ENCODE measurements at regions not wholly inside any gene's neighbourhood (a gene's known extent, or its start where the extent isn't known, plus 50 kb on each side); places are given as distances from the start of the nearest gene placed in this dataset.

GRCh38 chr6:120411394-120411793 lies 922.9 kb downstream of the TBC1D32 start:
- Histone ChIP-seq H3K9me3 (no peaks in the 10 kb centered on the region), H3K36me3 (no peaks in the 10 kb centered on the region), H3K4me1 (no peaks in the 10 kb centered on the region), H3K27me3 (replicated peaks in 1 of 7) (no peaks in the 10 kb centered on the region), H3K4me3 (no peak overlapping the region), H3K27ac (no peak overlapping the region)
- DNase-seq = no peak
- TF ChIP-seq, protein P1, sequence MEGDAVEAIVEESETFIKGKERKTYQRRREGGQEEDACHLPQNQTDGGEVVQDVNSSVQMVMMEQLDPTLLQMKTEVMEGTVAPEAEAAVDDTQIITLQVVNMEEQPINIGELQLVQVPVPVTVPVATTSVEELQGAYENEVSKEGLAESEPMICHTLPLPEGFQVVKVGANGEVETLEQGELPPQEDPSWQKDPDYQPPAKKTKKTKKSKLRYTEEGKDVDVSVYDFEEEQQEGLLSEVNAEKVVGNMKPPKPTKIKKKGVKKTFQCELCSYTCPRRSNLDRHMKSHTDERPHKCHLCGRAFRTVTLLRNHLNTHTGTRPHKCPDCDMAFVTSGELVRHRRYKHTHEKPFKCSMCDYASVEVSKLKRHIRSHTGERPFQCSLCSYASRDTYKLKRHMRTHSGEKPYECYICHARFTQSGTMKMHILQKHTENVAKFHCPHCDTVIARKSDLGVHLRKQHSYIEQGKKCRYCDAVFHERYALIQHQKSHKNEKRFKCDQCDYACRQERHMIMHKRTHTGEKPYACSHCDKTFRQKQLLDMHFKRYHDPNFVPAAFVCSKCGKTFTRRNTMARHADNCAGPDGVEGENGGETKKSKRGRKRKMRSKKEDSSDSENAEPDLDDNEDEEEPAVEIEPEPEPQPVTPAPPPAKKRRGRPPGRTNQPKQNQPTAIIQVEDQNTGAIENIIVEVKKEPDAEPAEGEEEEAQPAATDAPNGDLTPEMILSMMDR (IDR thresholded peaks at IDR 0.05 in 8 of 11, conservative IDR thresholded peaks at IDR 0.05 in 3 of 11) = no peak
- TF ChIP-seq POLR2A (IDR thresholded peaks at IDR 0.05) (no peak), POLR2AphosphoS5 (IDR thresholded peaks at IDR 0.05) (no peak)
- intact Hi-C loops (cut with DNase I; ENCODE audit: low total_unique reads) = no loop called here
- 66 to 85% (median 73%) methylated on average over 3 of the region's 3 CpGs for WGBS, 5 donors

DNA sequence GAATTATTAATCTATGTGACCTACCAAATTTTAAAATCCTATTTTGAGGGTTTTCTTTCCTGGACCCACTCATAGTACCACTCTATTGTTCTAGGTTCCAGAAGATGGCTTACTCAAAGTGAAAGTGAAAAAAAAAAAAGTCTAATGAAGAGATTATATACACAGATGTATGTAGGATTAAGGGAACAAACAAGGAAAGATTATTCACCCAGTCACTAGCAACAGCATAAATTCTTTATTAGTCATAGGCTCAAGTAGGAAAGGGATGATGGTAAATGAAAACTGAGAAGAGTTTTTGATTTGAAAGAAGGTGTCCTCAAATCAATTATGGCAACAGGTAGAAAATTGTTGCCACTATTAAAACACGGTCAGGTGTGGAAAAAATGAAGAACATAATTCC lies 923.7 kb downstream of the TBC1D32 start:
- Histone ChIP-seq H3K4me1 (no peaks in the 10 kb centered on the region), H3K27me3 (replicated peaks in 1 of 7) (no peaks in the 10 kb centered on the region), H3K36me3 (no peaks in the 10 kb centered on the region), H3K9me3 (peaks cover 0 to 4% (median 0%) of the 10 kb centered on the region in 8 donors), H3K4me3 (no peak overlapping the region), H3K27ac (no peak overlapping the region)
- intact Hi-C loops (cut with DNase I; ENCODE audit: low total_unique reads) = no loop called here
- WGBS, 5 donors = 67 to 93% (median 88%) methylated on average over 1 of the region's 1 CpG
- DNase-seq = no peak
- TF ChIP-seq, protein P1 (IDR thresholded peaks at IDR 0.05 in 8 of 11, conservative IDR thresholded peaks at IDR 0.05 in 3 of 11) = no peak
- TF ChIP-seq POLR2A (IDR thresholded peaks at IDR 0.05) (no peak), POLR2AphosphoS5 (IDR thresholded peaks at IDR 0.05) (no peak)

DNA sequence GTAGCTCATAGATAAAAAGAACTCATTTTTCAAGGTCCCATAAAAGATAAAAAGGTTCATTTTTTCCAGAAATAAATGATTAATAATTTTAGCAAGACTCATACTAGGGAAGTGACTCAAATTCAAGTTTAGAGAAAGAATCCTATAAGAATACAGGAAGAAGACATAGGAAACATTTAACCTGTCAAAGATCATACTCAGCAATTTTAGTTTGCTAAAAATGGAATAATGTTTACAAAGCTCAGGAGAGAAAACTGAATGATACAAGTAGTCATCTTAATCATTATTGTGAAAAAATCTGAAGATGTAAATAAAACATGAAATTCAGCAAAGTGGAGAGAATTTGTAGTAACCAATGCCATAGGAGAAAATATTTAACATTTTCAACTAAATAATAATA lies 926.6 kb downstream of the TBC1D32 start:
- TF ChIP-seq, protein P1 (IDR thresholded peaks at IDR 0.05 in 8 of 11, conservative IDR thresholded peaks at IDR 0.05 in 3 of 11) = no peak
- no peak for TF ChIP-seq POLR2A (IDR thresholded peaks at IDR 0.05)
- TF ChIP-seq POLR2AphosphoS5 (IDR thresholded peaks at IDR 0.05) = no peak
- Histone ChIP-seq H3K4me3 (no peak overlapping the region), H3K27ac (no peak overlapping the region), H3K4me1 (no peaks in the 10 kb centered on the region), H3K27me3 (replicated peaks in 1 of 7) (no peaks in the 10 kb centered on the region), H3K36me3 (no peaks in the 10 kb centered on the region), H3K9me3 (peaks cover 0 to 14% (median 0%) of the 10 kb centered on the region in 8 donors)
- intact Hi-C loops (cut with DNase I; ENCODE audit: low total_unique reads) = no loop called here
- no peak for DNase-seq

GRCh38 chr6:120405947-120406346 lies 928.3 kb downstream of the TBC1D32 start:
- Histone ChIP-seq H3K4me3 (no peak overlapping the region), H3K27ac (no peak overlapping the region), H3K36me3 (no peaks in the 10 kb centered on the region), H3K9me3 (peaks cover 0 to 14% (median 0%) of the 10 kb centered on the region in 8 donors), H3K27me3 (replicated peaks in 1 of 7) (no peaks in the 10 kb centered on the region), H3K4me1 (no peaks in the 10 kb centered on the region)
- TF ChIP-seq POLR2A (IDR thresholded peaks at IDR 0.05) (no peak), POLR2AphosphoS5 (IDR thresholded peaks at IDR 0.05) (no peak)
- TF ChIP-seq, protein P1 (IDR thresholded peaks at IDR 0.05 in 8 of 11, conservative IDR thresholded peaks at IDR 0.05 in 3 of 11) = no peak
- intact Hi-C loops (cut with DNase I; ENCODE audit: low total_unique reads) = no loop called here
- 66 to 80% (median 76%) methylated on average over 3 of the region's 3 CpGs for WGBS, 5 donors
- no peak for DNase-seq

All from spleen (tissue), 11 donors.